Superior temporal gyrus (tissue), 1 donor: ENCODE measurements at regions not wholly inside any gene's neighbourhood (a gene's known extent, or its start where the extent isn't known, plus 50 kb on each side); places are given as distances from the start of the nearest gene placed in this dataset.
"Not testable (repeated sequence)": the region's sequence is repeated elsewhere in the genome, so short reads cannot be mapped to it uniquely, and the experiment has no call there.

ENCODE experiments used
- DNase-seq: peaks from one replicate; pipeline ENCODE4 v3.0.0-alpha.2; 2016; ENCODE audit errors: extremely low spot score

- not testable (repeated sequence) for DNase-seq
Observed at GRCh38 chr15:20239186-20239585, 302.4 kb downstream of the GOLGA6L6 start.

- not testable (repeated sequence) for DNase-seq
Observed at GRCh38 chr15:20237256-20238020, 304.2 kb downstream of the GOLGA6L6 start.

DNA sequence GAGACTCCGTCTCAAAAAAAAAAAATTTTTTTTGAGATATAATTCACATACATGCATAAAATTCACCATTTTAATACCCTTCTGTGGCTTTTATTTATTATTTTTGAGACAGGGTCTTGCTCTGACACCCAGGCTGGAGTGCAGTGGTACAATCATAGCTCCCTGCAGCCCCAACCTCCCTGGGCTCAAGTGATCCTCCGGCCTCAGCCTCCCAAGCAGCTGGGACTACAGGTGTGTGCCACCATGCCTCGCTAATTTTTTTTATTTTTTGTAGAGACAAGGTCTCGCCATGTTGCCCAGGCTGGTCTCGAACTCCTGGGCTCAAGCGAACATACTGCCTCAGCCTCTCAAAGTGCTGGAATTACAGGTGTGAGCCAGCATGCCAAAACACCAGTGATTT is 305.9 kb downstream of the GOLGA6L6 start:
- not testable (repeated sequence) for DNase-seq

DNA sequence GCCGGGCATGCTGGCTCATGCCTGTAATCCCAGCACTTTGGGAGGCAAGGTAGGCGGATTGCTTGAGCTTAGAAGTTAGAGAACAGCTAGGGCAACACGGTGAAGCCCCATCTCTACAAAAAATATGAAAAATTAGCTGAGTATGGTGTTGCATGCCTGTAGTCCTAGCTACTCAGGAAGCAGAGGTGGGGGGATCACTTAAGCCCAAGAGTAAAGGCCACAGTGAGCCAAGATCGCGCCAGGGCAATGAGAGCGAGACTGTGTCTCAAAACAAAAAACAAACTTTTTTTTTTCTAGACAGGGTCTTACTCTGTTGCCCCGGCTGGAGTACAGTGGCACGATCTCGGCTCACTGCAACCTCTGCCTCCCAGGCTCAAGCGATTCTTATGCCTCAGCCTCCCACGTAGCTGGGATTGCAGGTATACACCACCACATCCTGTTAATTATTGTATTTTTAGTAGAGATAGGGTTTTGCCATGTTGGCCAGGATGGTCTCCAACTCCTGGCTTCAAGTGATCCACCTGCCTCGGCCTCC is 307.5 kb downstream of the GOLGA6L6 start:
- not testable (repeated sequence) for DNase-seq

- not testable (repeated sequence) for DNase-seq
Observed at GRCh38 chr15:20232457-20232856, 309.1 kb downstream of the GOLGA6L6 start.

GRCh38 chr15:20230656-20231055 is 310.9 kb downstream of the GOLGA6L6 start:
- DNase-seq: not testable (repeated sequence)

- DNase-seq: not testable (repeated sequence)
Observed at GRCh38 chr15:20228791-20229190, 312.8 kb downstream of the GOLGA6L6 start.

GRCh38 chr15:20227119-20227853 is 314.3 kb downstream of the GOLGA6L6 start:
- DNase-seq: not testable (repeated sequence)

GRCh38 chr15:20226531-20226930 is 315.1 kb downstream of the GOLGA6L6 start:
- DNase-seq: not testable (repeated sequence)

- DNase-seq: not testable (repeated sequence)
Observed at GRCh38 chr15:20221063-20221462, 320.5 kb downstream of the GOLGA6L6 start.

GRCh38 chr15:20219171-20219570 is 322.4 kb downstream of the GOLGA6L6 start:
- DNase-seq: not testable (repeated sequence)

DNA sequence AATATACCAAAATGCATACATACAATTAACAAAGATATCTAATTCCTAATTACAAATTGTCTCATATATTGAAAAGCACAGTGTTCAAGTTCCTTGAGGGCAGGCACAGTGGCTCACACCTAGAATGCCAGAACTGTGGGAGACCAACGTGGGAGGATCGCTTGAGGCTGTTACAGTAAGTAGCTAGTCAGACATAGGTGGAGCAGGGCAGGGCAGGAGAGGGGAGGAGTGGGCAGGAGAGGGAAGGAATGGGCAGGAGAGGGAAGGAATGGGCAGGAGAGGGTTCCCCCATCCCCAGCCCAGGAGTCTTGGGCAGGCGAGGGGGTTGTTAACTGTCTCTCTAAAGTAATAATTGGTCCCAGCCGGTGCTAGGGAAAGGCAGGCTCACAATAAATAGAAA is 325.9 kb downstream of the GOLGA6L6 start:
- not testable (repeated sequence) for DNase-seq

DNA sequence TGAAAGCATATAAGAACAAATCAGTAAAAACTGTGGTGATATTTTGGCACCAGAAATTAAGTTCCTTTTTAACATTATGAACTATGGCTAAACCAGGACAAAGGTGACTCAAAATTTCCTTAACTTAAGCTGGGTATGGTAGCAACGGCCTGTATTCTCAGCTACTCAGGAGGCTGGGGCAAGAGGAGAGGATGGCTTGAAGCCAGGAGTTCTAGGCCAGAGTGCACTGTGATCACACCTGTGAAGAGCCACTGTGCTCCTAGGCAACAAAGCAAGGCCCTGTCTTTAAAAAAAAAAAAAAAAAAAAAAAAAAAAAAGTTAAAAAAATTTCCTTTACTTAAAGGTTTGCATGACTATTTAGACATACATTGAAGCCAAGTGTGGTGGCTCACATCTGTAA is 327.5 kb downstream of the GOLGA6L6 start:
- DNase-seq: not testable (repeated sequence)

DNA sequence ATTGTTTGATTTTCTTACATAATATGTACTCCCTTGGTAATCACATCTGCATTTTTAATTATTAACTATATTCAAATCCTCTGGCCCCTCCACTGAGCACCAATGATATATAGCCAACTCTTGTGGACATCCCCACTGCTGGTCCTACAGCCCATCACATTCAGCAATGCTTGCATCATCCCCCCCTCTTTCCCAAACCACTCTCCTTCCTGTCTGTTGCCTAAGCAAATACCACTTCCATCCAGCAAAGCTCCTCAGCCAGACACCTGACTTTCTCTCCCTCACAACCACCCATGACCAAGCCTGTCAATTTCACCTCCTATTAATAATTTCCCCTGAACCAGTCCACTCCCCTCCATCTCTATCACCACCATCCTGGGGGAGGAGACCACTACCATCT is 330.1 kb downstream of the GOLGA6L6 start:
- DNase-seq: not testable (repeated sequence)

DNA sequence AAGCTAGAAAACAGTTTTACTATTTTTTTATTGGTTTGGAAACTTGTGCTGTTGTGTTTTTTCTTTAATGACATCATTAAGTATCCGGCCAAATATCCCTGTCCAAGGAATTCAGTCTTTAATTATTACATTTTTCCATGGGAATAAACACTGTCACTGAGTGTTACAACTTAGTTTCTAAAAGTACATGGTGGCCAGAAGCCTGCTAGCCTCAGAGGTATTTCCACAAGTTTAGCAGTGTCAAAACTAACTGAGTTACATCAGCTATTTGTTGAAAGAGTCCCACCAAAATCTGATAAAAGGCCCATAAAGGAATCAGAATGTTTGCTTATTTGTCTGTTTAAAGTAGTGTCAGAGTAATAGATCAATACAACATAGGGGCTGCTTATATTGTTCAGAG is 331.6 kb downstream of the GOLGA6L6 start:
- DNase-seq: not testable (repeated sequence)

- not testable (repeated sequence) for DNase-seq
Observed at GRCh38 chr15:20207607-20208006, 334.0 kb downstream of the GOLGA6L6 start.

DNA sequence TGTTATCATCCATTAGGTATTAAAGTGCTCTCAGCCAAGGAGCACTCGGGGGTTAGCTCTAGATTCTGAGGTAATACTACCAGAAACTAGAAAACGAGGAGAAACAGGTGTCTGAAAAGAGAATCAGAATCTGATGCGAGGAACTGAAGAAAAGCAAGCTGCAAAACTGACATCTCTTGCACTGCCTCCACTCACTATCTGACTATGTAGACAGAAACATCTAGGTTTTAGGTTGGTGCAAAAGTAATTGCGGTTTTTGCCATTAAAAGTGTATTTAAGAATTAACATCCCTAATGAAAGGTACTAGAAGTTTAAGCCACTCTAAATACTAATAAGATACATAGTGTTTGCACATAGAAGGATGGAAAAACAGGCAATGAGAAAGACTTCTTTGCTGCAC is 334.4 kb downstream of the GOLGA6L6 start:
- not testable (repeated sequence) for DNase-seq

GRCh38 chr15:20204177-20204866 is 337.3 kb downstream of the GOLGA6L6 start:
- not testable (repeated sequence) for DNase-seq

- DNase-seq: not testable (repeated sequence)
Observed at GRCh38 chr15:20203649-20204150, 337.9 kb downstream of the GOLGA6L6 start.

DNA sequence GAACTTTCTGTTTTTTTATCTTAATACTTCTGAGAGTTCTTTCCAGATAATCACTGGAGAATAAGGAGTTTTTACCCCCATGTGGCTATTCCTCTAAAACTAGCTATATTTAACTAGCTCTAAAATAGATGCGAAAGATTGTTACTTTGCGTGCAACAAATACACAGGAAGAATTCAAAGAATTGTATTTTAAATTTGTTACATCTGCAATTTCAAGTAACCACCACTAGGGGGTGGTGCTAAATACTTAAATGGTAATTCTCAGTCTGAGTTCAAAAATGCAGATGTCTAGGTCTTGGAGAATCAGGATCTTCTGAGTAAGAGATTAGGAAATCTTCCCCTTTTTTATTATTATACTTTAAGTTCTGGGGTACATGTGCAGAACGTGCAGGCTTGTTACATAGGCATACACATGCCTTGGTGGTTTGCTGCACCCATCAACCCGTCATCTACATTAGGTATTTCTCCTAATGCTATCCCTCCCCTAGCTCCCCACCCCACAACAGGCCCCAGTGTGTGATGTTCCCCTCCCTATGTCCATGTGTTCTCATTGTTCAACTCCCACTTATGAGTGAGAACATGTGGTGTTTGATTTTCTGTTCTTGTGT is 346.9 kb downstream of the GOLGA6L6 start:
- not testable (repeated sequence) for DNase-seq
